ENCODE measurements at regions not wholly inside any gene's neighbourhood (a gene's known extent, or its start where the extent isn't known, plus 50 kb on each side); places are given as distances from the start of the nearest gene placed in this dataset.

GRCh38 chr20:5492937-5493336 lies 117.9 kb downstream of the GPCPD1 start:
- DNase-seq (ENCODE audit: low read depth) = no peak
- no peak overlapping the region for H3K4me3 ChIP-seq (ENCODE audit: low read depth, low read length)
- no peak for TF ChIP-seq CTCF (IDR thresholded peaks at IDR 0.05; ENCODE audit: insufficient read depth, low read length)

DNA sequence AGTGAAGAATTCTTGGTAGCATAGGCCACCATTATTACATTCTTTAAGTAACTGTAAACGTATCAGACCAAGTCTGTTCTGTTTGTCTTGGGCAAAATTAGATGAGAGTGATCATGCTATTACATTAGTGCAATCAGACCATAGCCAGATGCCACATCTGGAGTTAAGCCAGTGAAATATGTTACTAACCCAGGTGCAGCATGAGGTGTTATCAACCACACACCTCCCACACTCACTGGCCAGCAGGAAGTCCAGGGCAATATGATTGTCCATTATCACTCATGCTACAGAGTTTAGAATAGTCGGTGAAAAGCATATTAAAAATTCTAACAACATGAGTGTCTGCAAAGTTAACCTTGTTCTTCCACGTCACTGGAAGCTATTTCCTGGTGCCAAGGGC lies 119.4 kb downstream of the GPCPD1 start:
- no peak overlapping the region for H3K4me3 ChIP-seq (ENCODE audit: low read depth, low read length)
- no peak for TF ChIP-seq CTCF (IDR thresholded peaks at IDR 0.05; ENCODE audit: insufficient read depth, low read length)
- DNase-seq (ENCODE audit: low read depth) = no peak

DNA sequence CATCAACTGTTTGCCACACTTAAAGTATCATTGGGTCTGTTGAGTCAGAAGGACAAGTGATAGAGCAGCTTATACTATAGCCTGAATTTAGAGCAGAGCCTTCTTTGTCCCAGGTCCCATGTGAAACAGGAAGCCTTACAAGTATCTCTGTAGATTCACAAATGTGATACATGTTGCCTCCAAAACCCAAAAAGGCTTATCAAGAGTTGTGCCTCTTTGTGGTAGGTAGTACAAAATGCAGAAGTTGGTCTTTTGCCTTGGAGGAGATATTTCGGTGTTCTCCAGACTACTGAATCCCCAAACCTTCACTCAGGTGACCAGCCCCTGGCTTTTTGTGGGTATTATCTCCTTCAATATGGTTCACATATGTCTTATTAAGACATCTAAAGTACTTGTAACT lies 121.2 kb downstream of the GPCPD1 start:
- no peak for DNase-seq (ENCODE audit: low read depth)
- H3K4me3 ChIP-seq (ENCODE audit: low read depth, low read length) = no peak overlapping the region
- no peak for TF ChIP-seq CTCF (IDR thresholded peaks at IDR 0.05; ENCODE audit: insufficient read depth, low read length)

- TF ChIP-seq CTCF (IDR thresholded peaks at IDR 0.05; ENCODE audit: insufficient read depth, low read length) = no peak
- DNase-seq (ENCODE audit: low read depth) = no peak
These were observed 122.0 kb downstream of the GPCPD1 start for GRCh38 chr20:5488823-5489222.

GRCh38 chr20:5486377-5487054 lies 124.3 kb downstream of the GPCPD1 start:
- TF ChIP-seq CTCF (IDR thresholded peaks at IDR 0.05; ENCODE audit: insufficient read depth, low read length) = no peak
- DNase-seq (ENCODE audit: low read depth) = no peak
- H3K4me3 ChIP-seq (ENCODE audit: low read depth, low read length) = no peak overlapping the region

More at GRCh38 chr20:5488823-5489222, 122.0 kb downstream of the GPCPD1 start:
- no peak overlapping the region for H3K4me3 ChIP-seq (ENCODE audit: low read depth, low read length)

- DNase-seq (ENCODE audit: low read depth) = no peak
- no peak overlapping the region for H3K4me3 ChIP-seq (ENCODE audit: low read depth, low read length)
- TF ChIP-seq CTCF (IDR thresholded peaks at IDR 0.05; ENCODE audit: insufficient read depth, low read length) = no peak
These were observed 125.9 kb downstream of the GPCPD1 start for GRCh38 chr20:5484926-5485325.

DNA sequence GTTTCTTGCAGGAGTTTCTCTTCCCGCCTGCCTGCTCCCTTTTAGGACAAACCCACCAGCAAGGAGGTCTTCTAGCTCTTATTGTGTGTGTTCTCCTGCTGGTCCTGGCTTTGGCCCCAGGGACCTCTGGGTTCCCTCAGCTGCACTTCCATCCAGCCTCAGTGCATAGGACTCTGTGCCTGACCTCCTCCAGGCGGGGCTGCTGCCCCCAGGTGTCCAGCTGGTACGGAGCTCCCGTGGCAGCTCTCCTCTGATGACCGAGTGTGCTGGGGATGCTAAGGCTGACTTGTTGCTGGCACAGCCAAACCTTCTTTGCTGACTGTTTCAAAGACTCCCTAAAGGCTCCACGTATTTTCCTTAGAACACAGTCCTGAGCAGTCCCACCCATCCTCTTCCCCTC lies 126.5 kb downstream of the GPCPD1 start:
- TF ChIP-seq CTCF (IDR thresholded peaks at IDR 0.05; ENCODE audit: insufficient read depth, low read length) = no peak
- DNase-seq (ENCODE audit: low read depth) = no peak
- no peak overlapping the region for H3K4me3 ChIP-seq (ENCODE audit: low read depth, low read length)
